ENCODE measurements at regions not wholly inside any gene's neighbourhood (a gene's known extent, or its start where the extent isn't known, plus 50 kb on each side); places are given as distances from the start of the nearest gene placed in this dataset.

GRCh38 chr5:61720829-61721228 lies 388.8 kb downstream of the ZSWIM6 start:
- H3K4me3 ChIP-seq (replicated peaks; ENCODE audit: low read depth, low read length), result no peak overlapping the region
- DNase-seq (ENCODE audit: low read depth), result no peak
- no peak for TF ChIP-seq CTCF (IDR thresholded peaks at IDR 0.05; ENCODE audit: low read length, missing control alignments)

- H3K4me3 ChIP-seq (replicated peaks; ENCODE audit: low read depth, low read length), result no peak overlapping the region
These were observed 392.0 kb downstream of the ZSWIM6 start for GRCh38 chr5:61724102-61724501.

GRCh38 chr5:61728287-61728686 lies 396.2 kb downstream of the ZSWIM6 start:
- DNase-seq (ENCODE audit: low read depth), result no peak
- no peak overlapping the region for H3K4me3 ChIP-seq (replicated peaks; ENCODE audit: low read depth, low read length)
- TF ChIP-seq CTCF (IDR thresholded peaks at IDR 0.05; ENCODE audit: low read length, missing control alignments), result no peak

More at GRCh38 chr5:61724102-61724501, 392.0 kb downstream of the ZSWIM6 start:
- TF ChIP-seq CTCF (IDR thresholded peaks at IDR 0.05; ENCODE audit: low read length, missing control alignments), result no peak
- no peak for DNase-seq (ENCODE audit: low read depth)

- no peak for DNase-seq (ENCODE audit: low read depth)
- H3K4me3 ChIP-seq (replicated peaks; ENCODE audit: low read depth, low read length), result no peak overlapping the region
- no peak for TF ChIP-seq CTCF (IDR thresholded peaks at IDR 0.05; ENCODE audit: low read length, missing control alignments)
These were observed 398.8 kb downstream of the ZSWIM6 start for GRCh38 chr5:61730866-61731265.

- no peak overlapping the region for H3K4me3 ChIP-seq (replicated peaks; ENCODE audit: low read depth, low read length)
- DNase-seq (ENCODE audit: low read depth), result no peak
- no peak for TF ChIP-seq CTCF (IDR thresholded peaks at IDR 0.05; ENCODE audit: low read length, missing control alignments)
These were observed 399.3 kb downstream of the ZSWIM6 start for GRCh38 chr5:61731267-61731945.

- no peak for DNase-seq (ENCODE audit: low read depth)
- no peak for TF ChIP-seq CTCF (IDR thresholded peaks at IDR 0.05; ENCODE audit: low read length, missing control alignments)
- H3K4me3 ChIP-seq (replicated peaks; ENCODE audit: low read depth, low read length), result no peak overlapping the region
These were observed 399.9 kb downstream of the ZSWIM6 start for GRCh38 chr5:61731946-61732314.

GRCh38 chr5:61732369-61732768 lies 400.3 kb downstream of the ZSWIM6 start:
- peak overlapping the region; percentile 4 for H3K4me3 ChIP-seq (replicated peaks; ENCODE audit: low read depth, low read length)
- peak; percentile 6 for DNase-seq (ENCODE audit: low read depth)
- no peak for TF ChIP-seq CTCF (IDR thresholded peaks at IDR 0.05; ENCODE audit: low read length, missing control alignments)
